K562 (cell line): ENCODE measurements at regions not wholly inside any gene's neighbourhood (a gene's known extent, or its start where the extent isn't known, plus 50 kb on each side); places are given as distances from the start of the nearest gene placed in this dataset.

Experiments used
- CGGBP1 ChIP-seq: fragments of 250-450 bp; sonication (Bioruptor Pico); IDR thresholded peaks from 2 replicates; pipeline ENCODE4 v1.9.0; 2021; ENCODE audit warnings: mild to moderate bottlenecking
- DLX4 ChIP-seq: fragments of 250-450 bp; sonication (Bioruptor Pico); IDR thresholded peaks from 2 replicates; pipeline ENCODE4 v1.6.1; 2021; ENCODE audit warnings: mild to moderate bottlenecking
- FUS ChIP-seq: fragments of 200-400 bp; formaldehyde crosslinking; optimal IDR thresholded peaks from 2 replicates; pipeline ENCODE3; 2017; ENCODE audit warnings: low read depth, low read length
- JUND ChIP-seq, 2 experiments: IDR thresholded peaks; 2 replicates in 1 of 2; 3 replicates in 1 of 2; pipeline ENCODE4 v1.6.1; 2011; ENCODE audit warnings: borderline replicate concordance in 2 of 2, low read depth in 2 of 2, low read length in 2 of 2, improper control_type of control experiment in 1 of 2, missing biosample characterization in 1 of 2, missing genetic modification characterization in 1 of 2, missing genetic modification reagents in 1 of 2
- KLF1 ChIP-seq: fragments of 450-650 bp; IDR thresholded peaks from 2 replicates; pipeline ENCODE4 v1.6.1; 2016; ENCODE audit warnings: missing genetic modification characterization, missing compliant biosample characterization
- PHTF2 ChIP-seq: fragments of 250-450 bp; sonication (Bioruptor Pico); IDR thresholded peaks from 2 replicates; pipeline ENCODE4 v1.5.0; 2021; ENCODE audit warnings: mild to moderate bottlenecking
- PREB ChIP-seq: sonication (generic); formaldehyde crosslinking; IDR thresholded peaks from 2 replicates; pipeline ENCODE4 v1.8.1; 2023; ENCODE audit warnings: mild to moderate bottlenecking, missing genetic modification reagents
- PRPF4 ChIP-seq: fragments of 200-400 bp; formaldehyde crosslinking; IDR thresholded peaks from one replicate; pipeline ENCODE4 v1.6.1; 2017; ENCODE audit warnings: low read length, low read depth, mild to moderate bottlenecking; ENCODE audit not compliant: insufficient read depth, poor library complexity, severe bottlenecking
- STAT6 ChIP-seq: sonication (generic); formaldehyde crosslinking; IDR thresholded peaks from 2 replicates; pipeline ENCODE4 v1.8.1; 2023; ENCODE audit warnings: mild to moderate bottlenecking, missing genetic modification reagents
- TRIM28 ChIP-seq: fragments of 450-650 bp; IDR thresholded peaks from 2 replicates; pipeline ENCODE4 v1.6.1; 2017
- TSC22D4 ChIP-seq: fragments of 450-650 bp; IDR thresholded peaks from 2 replicates; pipeline ENCODE4 v1.6.1; 2016; ENCODE audit warnings: missing genetic modification characterization, missing biosample characterization, control low read depth
- ZNF23 ChIP-seq: fragments of 250-450 bp; sonication (Bioruptor Pico); IDR thresholded peaks from 2 replicates; pipeline ENCODE4 v1.4.0; 2020; ENCODE audit warnings: mild to moderate bottlenecking
- ZNF318 ChIP-seq, 2 experiments: fragments of 450-650 bp; IDR thresholded peaks; 2 replicates each; pipeline ENCODE4 v1.6.1; 2016; ENCODE audit warnings: mild to moderate bottlenecking in 2 of 2, borderline replicate concordance in 1 of 2, low read depth in 1 of 2, moderate library complexity in 1 of 2
- ZNF444 ChIP-seq: fragments of 250-450 bp; sonication (Bioruptor Pico); IDR thresholded peaks from 2 replicates; pipeline ENCODE4 v1.4.0; 2020; ENCODE audit warnings: mild to moderate bottlenecking, moderate library complexity

GRCh38 chr11:57905439-57905838, 118.2 kb upstream of the OR9Q1 start (continued):
- no peak for TF ChIP-seq TSC22D4 (tag)
- no peak for TF ChIP-seq FUS
- no peak for TF ChIP-seq ZNF444 (CRISPR knock-in tag)
- TF ChIP-seq PRPF4, result no peak
- TF ChIP-seq PREB (CRISPR knock-in tag), result no peak
- TF ChIP-seq KLF1 (tag), result no peak
- TF ChIP-seq DLX4 (CRISPR knock-in tag), result no peak
- TF ChIP-seq ZNF318 (IDR thresholded peaks at IDR 0.05; ENCODE audit: borderline replicate concordance in 1 of 2, low read depth in 1 of 2), result no peak
- TF ChIP-seq PHTF2 (CRISPR knock-in tag), result no peak
- no peak for TF ChIP-seq TRIM28
- no peak for TF ChIP-seq ZNF23
- TF ChIP-seq STAT6 (CRISPR knock-in tag), result no peak
- no peak for TF ChIP-seq JUND (IDR thresholded peaks at IDR 0.05; ENCODE audit: borderline replicate concordance, low read depth, low read length)
- no peak; the same call in 2 of the 3 replicates for TF ChIP-seq JUND (tag; IDR thresholded peaks at IDR 0.05; ENCODE audit: borderline replicate concordance, low read depth, low read length)
- TF ChIP-seq CGGBP1 (CRISPR knock-in tag), result no peak
